ENCODE measurements at regions not wholly inside any gene's neighbourhood (a gene's known extent, or its start where the extent isn't known, plus 50 kb on each side); places are given as distances from the start of the nearest gene placed in this dataset.

- DNase-seq = no peak
- no peaks in the 10 kb centered on the region for H3K36me3 ChIP-seq (ENCODE audit: control insufficient read depth in 2 of 2, extremely low read depth in 1 of 2, insufficient read depth in 1 of 2, low read length in 1 of 2)
- H3K4me3 Mint-ChIP-seq = no peak overlapping the region
- no CpG with 5 or more reads among the region's 4 CpGs for WGBS (ENCODE audit: insufficient coverage)
- no peak overlapping the region for H3K4me3 ChIP-seq (ENCODE audit: control insufficient read depth in 1 of 2, extremely low read depth in 1 of 2, low read length in 1 of 2)
- no peaks in the 10 kb centered on the region for H3K27me3 ChIP-seq (replicated peaks in 1 of 2; ENCODE audit: control insufficient read depth in 2 of 2, extremely low read depth in 1 of 2, insufficient read depth in 2 of 2, low read length in 1 of 2)
- no peaks in the 10 kb centered on the region for H3K4me1 ChIP-seq (ENCODE audit: control insufficient read depth in 1 of 2, extremely low read depth in 1 of 2, insufficient read depth in 2 of 2, low read length in 2 of 2)
- H3K27ac ChIP-seq (ENCODE audit: low read length) = no peak overlapping the region
- peaks cover 0 to under 1% (median 0%) of the 10 kb centered on the region in 3 donors for H3K9me3 Mint-ChIP-seq
- no peaks in the 10 kb centered on the region for H3K9me3 ChIP-seq
- H3K27me3 Mint-ChIP-seq = no peaks in the 10 kb centered on the region
- no peaks in the 10 kb centered on the region for H3K4me1 Mint-ChIP-seq
- no peak overlapping the region for H3K27ac Mint-ChIP-seq
- CTCF ChIA-PET = no interaction called here
- ATAC-seq (replicated peaks in 1 of 4) = no peak
- no peaks in the 10 kb centered on the region for H3K36me3 Mint-ChIP-seq
- POLR2A ChIA-PET = no interaction called here
Observed at GRCh38 chr9:30015073-30015472, 2369.4 kb upstream of the ACO1 start.

DNA sequence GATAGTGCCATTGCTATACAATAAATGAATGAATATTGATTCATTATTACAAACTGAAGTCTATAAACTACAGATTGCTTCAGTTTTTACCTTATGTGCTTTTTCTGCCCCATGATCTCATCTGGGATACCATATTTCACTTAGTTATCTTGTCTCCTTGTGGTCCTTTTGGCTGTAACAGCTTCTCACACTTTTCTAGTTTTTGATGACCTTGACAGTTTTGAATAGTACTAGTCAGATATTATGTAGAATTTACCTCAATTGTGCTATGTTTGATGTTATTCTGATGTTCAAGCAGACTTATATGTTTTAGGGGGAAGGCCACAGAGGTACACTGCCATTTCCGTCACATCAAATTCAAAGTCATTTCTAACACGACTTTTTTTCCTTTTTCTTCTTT is 2364.3 kb upstream of the ACO1 start:
- Histone ChIP-seq H3K9me3 (no peaks in the 10 kb centered on the region), H3K4me1 (ENCODE audit: control insufficient read depth in 1 of 2, extremely low read depth in 1 of 2, insufficient read depth in 2 of 2, low read length in 2 of 2) (no peaks in the 10 kb centered on the region), H3K27ac (ENCODE audit: low read length) (no peak overlapping the region), H3K36me3 (ENCODE audit: control insufficient read depth in 2 of 2, extremely low read depth in 1 of 2, insufficient read depth in 1 of 2, low read length in 1 of 2) (no peaks in the 10 kb centered on the region), H3K4me3 (ENCODE audit: control insufficient read depth in 1 of 2, extremely low read depth in 1 of 2, low read length in 1 of 2) (no peak overlapping the region), H3K27me3 (replicated peaks in 1 of 2; ENCODE audit: control insufficient read depth in 2 of 2, extremely low read depth in 1 of 2, insufficient read depth in 2 of 2, low read length in 1 of 2) (no peaks in the 10 kb centered on the region)
- no peak overlapping the region for H3K27ac Mint-ChIP-seq
- H3K36me3 Mint-ChIP-seq = no peaks in the 10 kb centered on the region
- no CpG with 5 or more reads among the region's 2 CpGs for WGBS (ENCODE audit: insufficient coverage)
- DNase-seq (no peak), ATAC-seq (replicated peaks in 1 of 4) (no peak)
- H3K9me3 Mint-ChIP-seq = peaks cover 0 to 4% (median 0%) of the 10 kb centered on the region in 3 donors
- H3K4me3 Mint-ChIP-seq = no peak overlapping the region
- CTCF ChIA-PET = no interaction called here
- no peaks in the 10 kb centered on the region for H3K4me1 Mint-ChIP-seq
- POLR2A ChIA-PET = no interaction called here
- no peaks in the 10 kb centered on the region for H3K27me3 Mint-ChIP-seq

GRCh38 chr9:30035761-30036160 is 2348.7 kb upstream of the ACO1 start:
- Mint-ChIP-seq H3K27ac (no peak overlapping the region), H3K36me3 (no peaks in the 10 kb centered on the region), H3K27me3 (no peaks in the 10 kb centered on the region), H3K4me1 (no peaks in the 10 kb centered on the region), H3K9me3 (peaks cover 4 to 13% (median 7%) of the 10 kb centered on the region in 3 donors), H3K4me3 (no peak overlapping the region)
- no peak for ATAC-seq (replicated peaks in 1 of 4)
- Histone ChIP-seq H3K4me1 (ENCODE audit: control insufficient read depth in 1 of 2, extremely low read depth in 1 of 2, insufficient read depth in 2 of 2, low read length in 2 of 2) (no peaks in the 10 kb centered on the region), H3K27ac (ENCODE audit: low read length) (no peak overlapping the region), H3K4me3 (ENCODE audit: control insufficient read depth in 1 of 2, extremely low read depth in 1 of 2, low read length in 1 of 2) (no peak overlapping the region), H3K36me3 (ENCODE audit: control insufficient read depth in 2 of 2, extremely low read depth in 1 of 2, insufficient read depth in 1 of 2, low read length in 1 of 2) (no peaks in the 10 kb centered on the region), H3K27me3 (replicated peaks in 1 of 2; ENCODE audit: control insufficient read depth in 2 of 2, extremely low read depth in 1 of 2, insufficient read depth in 2 of 2, low read length in 1 of 2) (no peaks in the 10 kb centered on the region), H3K9me3 (no peaks in the 10 kb centered on the region)
- POLR2A ChIA-PET = no interaction called here
- CTCF ChIA-PET = no interaction called here
- DNase-seq = no peak
- no CpG with 5 or more reads among the region's 1 CpG for WGBS (ENCODE audit: insufficient coverage)

GRCh38 chr9:30036558-30036957 is 2347.9 kb upstream of the ACO1 start:
- Mint-ChIP-seq H3K4me3 (no peak overlapping the region), H3K27me3 (no peaks in the 10 kb centered on the region), H3K36me3 (no peaks in the 10 kb centered on the region), H3K9me3 (peaks cover 4 to 13% (median 7%) of the 10 kb centered on the region in 3 donors), H3K27ac (no peak overlapping the region), H3K4me1 (no peaks in the 10 kb centered on the region)
- no peak for ATAC-seq (replicated peaks in 1 of 4)
- no peak for DNase-seq
- no peaks in the 10 kb centered on the region for H3K36me3 ChIP-seq (ENCODE audit: control insufficient read depth in 2 of 2, extremely low read depth in 1 of 2, insufficient read depth in 1 of 2, low read length in 1 of 2)
- CTCF ChIA-PET = no interaction called here
- H3K27me3 ChIP-seq (replicated peaks in 1 of 2; ENCODE audit: control insufficient read depth in 2 of 2, extremely low read depth in 1 of 2, insufficient read depth in 2 of 2, low read length in 1 of 2) = no peaks in the 10 kb centered on the region
- no peaks in the 10 kb centered on the region for H3K4me1 ChIP-seq (ENCODE audit: control insufficient read depth in 1 of 2, extremely low read depth in 1 of 2, insufficient read depth in 2 of 2, low read length in 2 of 2)
- no CpG with 5 or more reads among the region's 1 CpG for WGBS (ENCODE audit: insufficient coverage)
- POLR2A ChIA-PET = no interaction called here
- no peak overlapping the region for H3K27ac ChIP-seq (ENCODE audit: low read length)
- no peak overlapping the region for H3K4me3 ChIP-seq (ENCODE audit: control insufficient read depth in 1 of 2, extremely low read depth in 1 of 2, low read length in 1 of 2)
- H3K9me3 ChIP-seq = no peaks in the 10 kb centered on the region

GRCh38 chr9:30039712-30040111 is 2344.7 kb upstream of the ACO1 start:
- POLR2A ChIA-PET = no interaction called here
- no CpG with 5 or more reads among the region's 1 CpG for WGBS (ENCODE audit: insufficient coverage)
- Histone ChIP-seq H3K27me3 (replicated peaks in 1 of 2; ENCODE audit: control insufficient read depth in 2 of 2, extremely low read depth in 1 of 2, insufficient read depth in 2 of 2, low read length in 1 of 2) (no peaks in the 10 kb centered on the region), H3K36me3 (ENCODE audit: control insufficient read depth in 2 of 2, extremely low read depth in 1 of 2, insufficient read depth in 1 of 2, low read length in 1 of 2) (no peaks in the 10 kb centered on the region), H3K27ac (ENCODE audit: low read length) (no peak overlapping the region), H3K4me3 (ENCODE audit: control insufficient read depth in 1 of 2, extremely low read depth in 1 of 2, low read length in 1 of 2) (no peak overlapping the region), H3K4me1 (ENCODE audit: control insufficient read depth in 1 of 2, extremely low read depth in 1 of 2, insufficient read depth in 2 of 2, low read length in 2 of 2) (no peaks in the 10 kb centered on the region), H3K9me3 (no peaks in the 10 kb centered on the region)
- ATAC-seq (replicated peaks in 1 of 4) (no peak), DNase-seq (no peak)
- Mint-ChIP-seq H3K4me3 (no peak overlapping the region), H3K27ac (no peak overlapping the region), H3K4me1 (no peaks in the 10 kb centered on the region), H3K9me3 (peaks cover 0 to 6% (median 0%) of the 10 kb centered on the region in 3 donors), H3K36me3 (no peaks in the 10 kb centered on the region), H3K27me3 (no peaks in the 10 kb centered on the region)
- CTCF ChIA-PET = no interaction called here

DNA sequence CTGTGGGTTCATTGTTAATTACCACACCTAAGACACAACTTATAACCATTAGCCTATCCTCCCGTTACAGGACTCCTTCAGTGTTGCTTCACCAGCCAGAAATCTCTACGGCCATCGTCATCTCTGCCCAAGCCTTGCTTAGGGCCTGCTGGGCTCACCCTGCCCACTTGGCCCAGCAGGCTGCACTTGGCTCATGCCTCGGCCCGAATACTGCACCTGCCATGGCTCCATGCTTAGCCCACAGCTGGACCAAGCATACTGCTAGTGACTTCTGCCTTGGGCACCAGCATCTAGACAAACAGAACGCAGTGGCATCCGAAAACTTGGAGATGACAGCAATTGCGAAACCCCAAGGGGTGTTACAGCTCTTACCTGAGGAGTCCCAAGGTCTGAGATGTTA is 2336.0 kb upstream of the ACO1 start:
- ChIA-PET CTCF (no interaction called here), POLR2A (no interaction called here)
- H3K27ac Mint-ChIP-seq = no peak overlapping the region
- H3K27ac ChIP-seq (ENCODE audit: low read length) = no peak overlapping the region
- peaks cover 0 to 4% (median 0%) of the 10 kb centered on the region in 3 donors for H3K9me3 Mint-ChIP-seq
- H3K27me3 Mint-ChIP-seq = no peaks in the 10 kb centered on the region
- no peaks in the 10 kb centered on the region for H3K36me3 ChIP-seq (ENCODE audit: control insufficient read depth in 2 of 2, extremely low read depth in 1 of 2, insufficient read depth in 1 of 2, low read length in 1 of 2)
- ATAC-seq (replicated peaks in 1 of 4) = no peak
- H3K4me3 ChIP-seq (ENCODE audit: control insufficient read depth in 1 of 2, extremely low read depth in 1 of 2, low read length in 1 of 2) = no peak overlapping the region
- WGBS (ENCODE audit: insufficient coverage) = 65% methylated on average over 8 of the region's 8 CpGs
- no peak for DNase-seq
- no peaks in the 10 kb centered on the region for H3K4me1 ChIP-seq (ENCODE audit: control insufficient read depth in 1 of 2, extremely low read depth in 1 of 2, insufficient read depth in 2 of 2, low read length in 2 of 2)
- no peaks in the 10 kb centered on the region for H3K4me1 Mint-ChIP-seq
- no peak overlapping the region for H3K4me3 Mint-ChIP-seq
- no peaks in the 10 kb centered on the region for H3K9me3 ChIP-seq
- H3K36me3 Mint-ChIP-seq = no peaks in the 10 kb centered on the region
- H3K27me3 ChIP-seq (replicated peaks in 1 of 2; ENCODE audit: control insufficient read depth in 2 of 2, extremely low read depth in 1 of 2, insufficient read depth in 2 of 2, low read length in 1 of 2) = no peaks in the 10 kb centered on the region

GRCh38 chr9:30058463-30058862 is 2326.0 kb upstream of the ACO1 start:
- H3K4me1 Mint-ChIP-seq = no peaks in the 10 kb centered on the region
- WGBS (ENCODE audit: insufficient coverage) = no CpG with 5 or more reads among the region's 1 CpG
- Histone ChIP-seq H3K27ac (ENCODE audit: low read length) (no peak overlapping the region), H3K27me3 (replicated peaks in 1 of 2; ENCODE audit: control insufficient read depth in 2 of 2, extremely low read depth in 1 of 2, insufficient read depth in 2 of 2, low read length in 1 of 2) (no peaks in the 10 kb centered on the region), H3K4me1 (ENCODE audit: control insufficient read depth in 1 of 2, extremely low read depth in 1 of 2, insufficient read depth in 2 of 2, low read length in 2 of 2) (no peaks in the 10 kb centered on the region), H3K36me3 (ENCODE audit: control insufficient read depth in 2 of 2, extremely low read depth in 1 of 2, insufficient read depth in 1 of 2, low read length in 1 of 2) (no peaks in the 10 kb centered on the region), H3K9me3 (no peaks in the 10 kb centered on the region), H3K4me3 (ENCODE audit: control insufficient read depth in 1 of 2, extremely low read depth in 1 of 2, low read length in 1 of 2) (no peak overlapping the region)
- no peaks in the 10 kb centered on the region for H3K36me3 Mint-ChIP-seq
- no peaks in the 10 kb centered on the region for H3K27me3 Mint-ChIP-seq
- no peak overlapping the region for H3K27ac Mint-ChIP-seq
- DNase-seq (no peak), ATAC-seq (replicated peaks in 1 of 4) (no peak)
- H3K4me3 Mint-ChIP-seq = no peak overlapping the region
- CTCF ChIA-PET = no interaction called here
- POLR2A ChIA-PET = no interaction called here
- peaks cover 0 to 4% (median 0%) of the 10 kb centered on the region in 3 donors for H3K9me3 Mint-ChIP-seq

Measured in T-cell (primary cell).